GM13976 (cell line): ENCODE measurements at regions not wholly inside any gene's neighbourhood (a gene's known extent, or its start where the extent isn't known, plus 50 kb on each side); places are given as distances from the start of the nearest gene placed in this dataset.

Source experiments
- DNase-seq: peaks from one replicate; pipeline ENCODE4 v3.0.0; 2012; ENCODE audit warnings: low spot score
- in situ Hi-C: fragments of 300-500 bp; cut with MboI; formaldehyde crosslinking; loops from one replicate; pipeline ENCODE4 v1.12.0; 2022; ENCODE audit warnings: low sequenced_read_pairs, mixed read lengths, inconsistent platforms; ENCODE audit not compliant: unreplicated experiment
- TF ChIP-seq, protein P1 (sequence below): IDR thresholded peaks from 2 replicates; pipeline ENCODE4 v1.5.1; 2012; ENCODE audit warnings: borderline replicate concordance, mild to moderate bottlenecking; ENCODE audit not compliant: insufficient read depth; ENCODE audit errors: extremely low read depth, missing control alignments, control extremely low read depth

DNA sequence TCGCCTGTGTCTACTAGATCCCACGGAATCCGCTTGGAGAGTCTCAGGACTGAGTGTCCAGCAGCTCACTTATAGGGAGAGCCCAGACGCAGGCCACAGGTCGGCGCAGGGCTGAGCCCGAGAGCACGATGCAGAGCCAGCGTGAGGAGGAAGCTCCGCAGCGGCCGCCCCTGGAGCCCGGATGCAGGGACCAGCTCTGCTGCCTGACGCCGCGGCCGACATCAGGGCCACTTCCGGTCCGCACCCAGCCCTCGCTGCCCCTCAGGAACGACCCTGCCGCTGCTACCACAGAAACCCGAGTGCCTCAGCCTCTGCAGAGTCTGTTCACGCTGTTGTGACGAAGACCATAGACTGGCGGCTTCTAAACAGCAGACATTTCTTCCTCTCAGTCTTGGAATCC lies 275.8 kb upstream of the PPP2R2D start:
- TF ChIP-seq, protein P1, sequence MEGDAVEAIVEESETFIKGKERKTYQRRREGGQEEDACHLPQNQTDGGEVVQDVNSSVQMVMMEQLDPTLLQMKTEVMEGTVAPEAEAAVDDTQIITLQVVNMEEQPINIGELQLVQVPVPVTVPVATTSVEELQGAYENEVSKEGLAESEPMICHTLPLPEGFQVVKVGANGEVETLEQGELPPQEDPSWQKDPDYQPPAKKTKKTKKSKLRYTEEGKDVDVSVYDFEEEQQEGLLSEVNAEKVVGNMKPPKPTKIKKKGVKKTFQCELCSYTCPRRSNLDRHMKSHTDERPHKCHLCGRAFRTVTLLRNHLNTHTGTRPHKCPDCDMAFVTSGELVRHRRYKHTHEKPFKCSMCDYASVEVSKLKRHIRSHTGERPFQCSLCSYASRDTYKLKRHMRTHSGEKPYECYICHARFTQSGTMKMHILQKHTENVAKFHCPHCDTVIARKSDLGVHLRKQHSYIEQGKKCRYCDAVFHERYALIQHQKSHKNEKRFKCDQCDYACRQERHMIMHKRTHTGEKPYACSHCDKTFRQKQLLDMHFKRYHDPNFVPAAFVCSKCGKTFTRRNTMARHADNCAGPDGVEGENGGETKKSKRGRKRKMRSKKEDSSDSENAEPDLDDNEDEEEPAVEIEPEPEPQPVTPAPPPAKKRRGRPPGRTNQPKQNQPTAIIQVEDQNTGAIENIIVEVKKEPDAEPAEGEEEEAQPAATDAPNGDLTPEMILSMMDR: no peak
- no peak for DNase-seq
- in situ Hi-C loops: no loop called here

DNA sequence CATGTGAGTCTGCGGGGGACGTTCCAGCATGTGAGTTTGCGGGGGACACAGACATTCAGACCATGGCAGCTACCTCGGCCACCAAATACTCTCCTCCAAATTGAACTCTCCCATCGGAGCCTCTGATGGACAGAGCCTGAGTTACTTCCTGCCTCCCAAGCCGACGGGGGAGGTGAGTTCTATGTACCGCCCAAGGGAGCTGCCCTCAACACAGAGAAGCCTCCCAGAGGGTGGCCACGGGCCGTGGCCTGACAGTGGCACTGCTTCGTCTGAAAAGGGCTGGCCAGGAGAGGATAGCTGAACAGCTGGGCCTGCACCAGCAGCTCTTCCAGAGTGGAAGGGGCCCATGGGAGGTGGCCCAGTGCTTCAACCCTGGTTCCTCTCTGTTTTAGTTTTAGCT lies 274.5 kb upstream of the PPP2R2D start:
- DNase-seq: no peak
- TF ChIP-seq, protein P1: no peak
- in situ Hi-C loops: no loop called here

DNA sequence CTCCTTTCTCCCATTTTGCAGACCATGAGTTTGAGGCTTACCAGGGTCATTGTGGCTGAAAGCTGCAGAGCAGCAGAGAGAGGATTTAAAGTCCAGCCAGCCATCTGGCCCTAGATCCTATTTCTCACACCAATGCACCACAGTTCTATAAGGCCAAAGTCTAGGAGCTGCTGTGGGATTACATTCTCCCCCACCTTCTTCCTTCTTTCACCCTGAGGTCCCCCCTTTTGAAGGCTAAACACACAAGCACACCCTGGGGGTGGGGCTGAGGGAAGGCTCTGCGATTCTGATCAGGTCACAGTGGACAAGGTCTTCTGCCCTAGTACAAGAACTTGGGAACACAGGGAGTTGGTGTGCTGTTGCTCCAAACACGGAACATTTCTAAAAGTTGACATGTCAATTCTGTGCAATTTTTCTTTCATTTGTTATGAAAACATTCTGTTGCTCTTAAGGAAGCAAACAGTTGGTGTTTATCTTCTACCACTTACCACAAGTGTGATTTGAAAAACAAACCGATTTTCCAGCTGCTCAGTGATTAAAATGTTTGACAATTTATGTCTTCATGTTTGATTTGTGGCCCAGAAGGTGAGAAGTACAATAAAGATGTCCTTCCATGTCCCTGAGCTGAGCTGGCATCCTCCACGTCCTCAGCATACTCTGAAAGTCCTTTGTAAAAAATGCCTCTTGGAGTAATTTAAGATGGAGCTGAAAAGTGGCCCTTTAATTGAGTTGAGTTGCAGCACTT lies 271.6 kb upstream of the PPP2R2D start:
- TF ChIP-seq, protein P1: no peak
- no peak for DNase-seq
- in situ Hi-C loops: no loop called here

DNA sequence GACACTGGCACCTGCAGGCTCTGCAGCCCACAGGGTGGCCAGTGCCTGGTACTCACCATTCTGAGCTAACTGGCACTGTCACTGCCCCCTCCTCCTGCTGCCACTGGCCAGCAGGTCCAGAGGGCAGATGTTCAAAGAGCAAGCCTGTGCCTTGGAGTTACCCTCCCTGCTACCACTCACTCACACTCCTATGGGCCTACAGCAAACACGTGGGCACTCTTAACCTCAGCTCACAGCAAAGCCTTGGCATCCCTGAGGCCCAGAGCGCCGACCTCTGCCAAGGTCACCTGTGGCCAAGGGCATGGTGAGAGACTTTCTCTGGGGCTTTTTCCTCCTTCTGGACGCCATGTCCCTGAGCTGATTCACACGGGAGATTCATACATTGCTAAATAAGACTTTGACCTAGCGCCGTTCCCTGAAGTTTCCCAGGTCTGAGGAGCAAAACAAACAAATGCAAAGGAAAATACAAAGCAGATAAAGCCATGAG lies 270.0 kb upstream of the PPP2R2D start:
- in situ Hi-C loops: no loop called here
- DNase-seq: no peak
- TF ChIP-seq, protein P1: no peak

DNA sequence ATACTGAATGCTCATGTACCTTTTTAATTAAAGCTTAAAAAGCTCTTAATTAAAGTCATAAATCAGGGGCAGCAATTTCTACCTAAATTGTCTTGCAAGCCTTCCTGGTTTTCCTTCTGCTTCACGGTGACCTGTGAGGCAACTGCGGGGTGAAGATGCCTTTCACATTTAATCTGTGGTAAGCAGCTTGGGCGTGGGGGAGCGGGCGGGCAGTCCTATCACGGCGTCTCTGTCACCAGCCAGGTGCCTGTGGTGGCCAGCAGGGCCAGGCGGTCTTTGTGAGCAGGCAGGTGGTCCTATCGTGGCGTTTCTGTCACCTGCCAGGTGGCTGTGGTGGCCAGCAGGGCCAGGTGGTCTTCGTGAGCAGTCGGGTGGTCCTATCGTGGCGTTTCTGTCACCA lies 269.2 kb upstream of the PPP2R2D start:
- no peak for DNase-seq
- in situ Hi-C loops: no loop called here
- TF ChIP-seq, protein P1: no peak

DNA sequence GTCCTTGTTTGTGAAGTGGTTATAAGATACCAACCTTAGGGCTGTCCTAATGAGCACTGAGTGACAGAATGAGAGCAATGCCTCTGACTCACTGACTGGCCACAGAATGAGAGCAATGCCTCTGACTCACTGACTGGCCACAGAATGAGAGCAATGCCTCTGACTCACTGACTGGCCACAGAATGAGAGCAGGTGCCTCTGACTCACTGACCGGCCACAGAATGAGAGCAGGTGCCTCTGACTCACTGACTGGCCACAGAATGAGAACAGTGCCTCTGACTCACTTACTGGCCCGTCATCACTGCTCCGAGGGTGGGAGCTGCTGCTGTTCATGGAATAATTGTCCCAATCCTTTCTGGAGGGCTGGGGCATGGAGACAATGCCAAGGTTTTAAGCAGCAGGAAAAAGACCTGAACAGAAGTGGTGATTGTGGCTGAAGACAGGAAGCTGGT lies 265.2 kb upstream of the PPP2R2D start:
- TF ChIP-seq, protein P1: no peak
- DNase-seq: no peak

More for the DNA sequence above, 265.2 kb upstream of the PPP2R2D start:
- in situ Hi-C loops: no loop called here
